Panc1 (cell line): ENCODE measurements at regions not wholly inside any gene's neighbourhood (a gene's known extent, or its start where the extent isn't known, plus 50 kb on each side); places are given as distances from the start of the nearest gene placed in this dataset.

Experiments used
- POLR2AphosphoS5 ChIP-seq: IDR thresholded peaks from 2 replicates; pipeline ENCODE4 v1.6.1; 2012; ENCODE audit warnings: mild to moderate bottlenecking, low read depth, low read length, moderate library complexity
- SIN3A ChIP-seq: IDR thresholded peaks from 2 replicates; pipeline ENCODE4 v1.6.1; 2012; ENCODE audit warnings: low read depth, mild to moderate bottlenecking, low read length, moderate library complexity, borderline replicate concordance; ENCODE audit not compliant: insufficient read depth
- TF ChIP-seq, protein P1 (sequence below): fragments of 450-650 bp; IDR thresholded peaks from 2 replicates; pipeline ENCODE4 v1.5.1; 2017; ENCODE audit warnings: mild to moderate bottlenecking

DNA sequence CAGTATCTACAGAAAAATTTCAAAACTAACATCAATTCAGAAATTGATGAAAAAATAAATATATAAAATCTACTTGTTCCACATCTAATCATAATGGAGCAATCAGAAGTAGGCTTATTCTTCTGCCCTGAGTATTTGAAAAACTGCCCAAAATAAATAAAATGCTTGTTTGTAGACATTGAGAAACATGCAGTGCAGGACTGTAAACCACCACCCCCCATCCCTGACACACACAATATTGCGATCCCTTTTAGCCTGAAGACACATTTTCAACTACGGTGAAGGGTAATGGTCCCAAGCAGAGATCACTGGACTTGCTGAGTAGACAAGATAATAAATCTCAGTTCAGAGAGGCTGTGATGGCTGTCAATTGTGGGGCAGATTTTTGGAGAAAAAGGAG lies 261.5 kb downstream of the C6orf118 start:
- no peak for TF ChIP-seq SIN3A
- TF ChIP-seq, protein P1, sequence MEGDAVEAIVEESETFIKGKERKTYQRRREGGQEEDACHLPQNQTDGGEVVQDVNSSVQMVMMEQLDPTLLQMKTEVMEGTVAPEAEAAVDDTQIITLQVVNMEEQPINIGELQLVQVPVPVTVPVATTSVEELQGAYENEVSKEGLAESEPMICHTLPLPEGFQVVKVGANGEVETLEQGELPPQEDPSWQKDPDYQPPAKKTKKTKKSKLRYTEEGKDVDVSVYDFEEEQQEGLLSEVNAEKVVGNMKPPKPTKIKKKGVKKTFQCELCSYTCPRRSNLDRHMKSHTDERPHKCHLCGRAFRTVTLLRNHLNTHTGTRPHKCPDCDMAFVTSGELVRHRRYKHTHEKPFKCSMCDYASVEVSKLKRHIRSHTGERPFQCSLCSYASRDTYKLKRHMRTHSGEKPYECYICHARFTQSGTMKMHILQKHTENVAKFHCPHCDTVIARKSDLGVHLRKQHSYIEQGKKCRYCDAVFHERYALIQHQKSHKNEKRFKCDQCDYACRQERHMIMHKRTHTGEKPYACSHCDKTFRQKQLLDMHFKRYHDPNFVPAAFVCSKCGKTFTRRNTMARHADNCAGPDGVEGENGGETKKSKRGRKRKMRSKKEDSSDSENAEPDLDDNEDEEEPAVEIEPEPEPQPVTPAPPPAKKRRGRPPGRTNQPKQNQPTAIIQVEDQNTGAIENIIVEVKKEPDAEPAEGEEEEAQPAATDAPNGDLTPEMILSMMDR, result no peak
- no peak for TF ChIP-seq POLR2AphosphoS5
